IMR-90 (cell line): ENCODE measurements at regions not wholly inside any gene's neighbourhood (a gene's known extent, or its start where the extent isn't known, plus 50 kb on each side); places are given as distances from the start of the nearest gene placed in this dataset.

ENCODE experiments used
- BHLHE40 ChIP-seq: fragments of 150-350 bp; IDR thresholded peaks from 2 replicates; pipeline ENCODE4 v1.6.1; 2016; ENCODE audit warnings: mild to moderate bottlenecking, low read depth, low read length
- CEBPB ChIP-seq: IDR thresholded peaks from 2 replicates; pipeline ENCODE4 v1.6.1; 2012; ENCODE audit warnings: low read depth, low read length, improper control_type of control experiment
- CHD1 ChIP-seq: IDR thresholded peaks from 2 replicates; pipeline ENCODE4 v1.6.1; 2012; ENCODE audit warnings: low read depth, low read length, improper control_type of control experiment
- FOS ChIP-seq: fragments of 150-350 bp; IDR thresholded peaks from 2 replicates; pipeline ENCODE4 v1.6.1; 2016; ENCODE audit warnings: low read depth, low read length
- MAFK ChIP-seq: IDR thresholded peaks from 2 replicates; pipeline ENCODE4 v1.6.1; 2012; ENCODE audit warnings: low read depth, low read length, improper control_type of control experiment
- MAZ ChIP-seq: IDR thresholded peaks from 2 replicates; pipeline ENCODE4 v1.6.1; 2012; ENCODE audit warnings: low read depth, mild to moderate bottlenecking, low read length, improper control_type of control experiment, moderate library complexity, borderline replicate concordance
- MXI1 ChIP-seq: IDR thresholded peaks from 2 replicates; pipeline ENCODE4 v1.6.1; 2012; ENCODE audit warnings: low read depth, mild to moderate bottlenecking, low read length, moderate library complexity, borderline replicate concordance
- POLR2A ChIP-seq: IDR thresholded peaks from 2 replicates; pipeline ENCODE4 v1.6.1; 2012; ENCODE audit warnings: mild to moderate bottlenecking, low read depth, low read length
- RAD21 ChIP-seq: IDR thresholded peaks from 2 replicates; pipeline ENCODE4 v1.6.1; 2012; ENCODE audit warnings: low read length, improper control_type of control experiment
- RFX5 ChIP-seq: IDR thresholded peaks from 2 replicates; pipeline ENCODE4 v1.8.0; 2012; ENCODE audit warnings: low read depth, mild to moderate bottlenecking, low read length, moderate library complexity
- SMC3 ChIP-seq: fragments of 150-350 bp; IDR thresholded peaks from 2 replicates; pipeline ENCODE4 v1.6.1; 2016; ENCODE audit warnings: low read depth, mild to moderate bottlenecking, antibody characterized with exemption, low read length, moderate library complexity
- USF2 ChIP-seq: fragments of 150-350 bp; IDR thresholded peaks from 2 replicates; pipeline ENCODE4 v1.6.1; 2017; ENCODE audit warnings: mild to moderate bottlenecking, antibody characterized with exemption, low read length, low read depth
- TF ChIP-seq, protein P1 (sequence below): conservative IDR thresholded peaks from 2 replicates; pipeline ENCODE4 v1.5.1; 2012; ENCODE audit warnings: mild to moderate bottlenecking, low read depth, low read length, improper control_type of control experiment

GRCh38 chr2:6008186-6008585 lies 316.0 kb downstream of the SOX11 start:
- TF ChIP-seq MAZ, result no peak
- TF ChIP-seq, protein P1, sequence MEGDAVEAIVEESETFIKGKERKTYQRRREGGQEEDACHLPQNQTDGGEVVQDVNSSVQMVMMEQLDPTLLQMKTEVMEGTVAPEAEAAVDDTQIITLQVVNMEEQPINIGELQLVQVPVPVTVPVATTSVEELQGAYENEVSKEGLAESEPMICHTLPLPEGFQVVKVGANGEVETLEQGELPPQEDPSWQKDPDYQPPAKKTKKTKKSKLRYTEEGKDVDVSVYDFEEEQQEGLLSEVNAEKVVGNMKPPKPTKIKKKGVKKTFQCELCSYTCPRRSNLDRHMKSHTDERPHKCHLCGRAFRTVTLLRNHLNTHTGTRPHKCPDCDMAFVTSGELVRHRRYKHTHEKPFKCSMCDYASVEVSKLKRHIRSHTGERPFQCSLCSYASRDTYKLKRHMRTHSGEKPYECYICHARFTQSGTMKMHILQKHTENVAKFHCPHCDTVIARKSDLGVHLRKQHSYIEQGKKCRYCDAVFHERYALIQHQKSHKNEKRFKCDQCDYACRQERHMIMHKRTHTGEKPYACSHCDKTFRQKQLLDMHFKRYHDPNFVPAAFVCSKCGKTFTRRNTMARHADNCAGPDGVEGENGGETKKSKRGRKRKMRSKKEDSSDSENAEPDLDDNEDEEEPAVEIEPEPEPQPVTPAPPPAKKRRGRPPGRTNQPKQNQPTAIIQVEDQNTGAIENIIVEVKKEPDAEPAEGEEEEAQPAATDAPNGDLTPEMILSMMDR, result no peak
- TF ChIP-seq POLR2A, result no peak
- no peak for TF ChIP-seq MXI1
- TF ChIP-seq SMC3, result no peak
- TF ChIP-seq MAFK, result no peak
- TF ChIP-seq CEBPB, result no peak
- TF ChIP-seq RAD21, result no peak
- no peak for TF ChIP-seq BHLHE40
- no peak for TF ChIP-seq USF2
- TF ChIP-seq CHD1, result no peak
- no peak for TF ChIP-seq FOS
- TF ChIP-seq RFX5, result no peak
